ENCODE measurements at regions not wholly inside any gene's neighbourhood (a gene's known extent, or its start where the extent isn't known, plus 50 kb on each side); places are given as distances from the start of the nearest gene placed in this dataset.

- TF ChIP-seq CTCF (IDR thresholded peaks at IDR 0.05; ENCODE audit: borderline replicate concordance, extremely low read depth, low read length, poor library complexity, severe bottlenecking) = peak; percentile 38
- TF ChIP-seq EZH2 (IDR thresholded peaks at IDR 0.05; ENCODE audit: borderline replicate concordance, low read depth, low read length, severe bottlenecking) = no peak
These were observed 78.3 kb upstream of the HSPA9 start for GRCh38 chr5:138653502-138653901.
